GM12878 (cell line): ENCODE measurements at regions not wholly inside any gene's neighbourhood (a gene's known extent, or its start where the extent isn't known, plus 50 kb on each side); places are given as distances from the start of the nearest gene placed in this dataset.

Experiments
- ATAC-seq: fragments of 200-7000 bp; cut with Tn5 transposase; 3 replicates; pipeline ENCODE4 v1.9.1; 2020; ENCODE audit warnings: mild to moderate bottlenecking, moderate library complexity
- BruUV-seq: library from RNA; stranded (reverse); fragments of 400-500 nt; replicated peaks from 2 replicates; lab custom pipeline; 2021; lab: Mats Ljungman, UMichigan
- CTCF ChIA-PET: fragments of 300-600 bp; sonication (Branson Sonifier 250); formaldehyde crosslinking; extraction: SDS; loops from one replicate; lab custom pipeline; 2021; ENCODE audit warnings: inconsistent platforms; lab: Yijun Ruan, JAX
- POLR2A ChIA-PET: fragments of 350-600 bp; formaldehyde crosslinking; extraction: SDS; loops from one replicate; lab custom pipeline; 2021; ENCODE audit warnings: inconsistent platforms; lab: Charles Lee
- RAD21 ChIA-PET: fragments of 300-600 bp; sonication (Branson Sonifier 250); formaldehyde crosslinking; loops from one replicate; lab custom pipeline; 2023; ENCODE audit warnings: antibody characterized with exemption; ENCODE audit not compliant: unreplicated experiment; lab: Charles Lee
- SMC1A ChIA-PET: fragments of 300-600 bp; sonication (Branson Sonifier 250); formaldehyde crosslinking; loops from one replicate; lab custom pipeline; 2023; ENCODE audit not compliant: unreplicated experiment, uncharacterized antibody; lab: Charles Lee
- DNase-seq: peaks from one replicate; pipeline ENCODE4 v3.0.0-alpha.2; 2011; ENCODE audit warnings: low read depth, low spot score
- FAIRE-seq: peaks from 3 replicates; lab custom pipeline; 2011; peaks lifted over from hg19 to GRCh38; lab: Jason Lieb, UNC
- H2AFZ ChIP-seq: 2 replicates; pipeline ENCODE4 v1.6.0; 2011; ENCODE audit warnings: low read depth, low read length, control low read depth; ENCODE audit not compliant: control insufficient read depth
- H3K27ac ChIP-seq: 2 replicates; pipeline ENCODE4 v1.5.1; 2011; ENCODE audit warnings: control low read depth; ENCODE audit not compliant: control insufficient read depth, insufficient read depth
- H3K27me3 ChIP-seq, 2 experiments: replicated peaks in 1 of 2; 2 replicates each; pipeline versions ENCODE4 v1.6.0 to v1.6.1; 2011; ENCODE audit warnings: low read length in 1 of 2; ENCODE audit not compliant: control insufficient read depth in 2 of 2, insufficient read depth in 2 of 2
- H3K36me3 ChIP-seq, 2 experiments: 2 replicates each; pipeline ENCODE4 v1.5.1; 2011; ENCODE audit warnings: low read length in 1 of 2; ENCODE audit not compliant: control insufficient read depth in 2 of 2, insufficient read depth in 2 of 2
- H3K4me1 ChIP-seq: 2 replicates; pipeline ENCODE4 v1.6.1; 2011; ENCODE audit warnings: mild to moderate bottlenecking, low read length, moderate library complexity, mixed read lengths; ENCODE audit not compliant: control insufficient read depth, insufficient read depth
- H3K4me2 ChIP-seq: 2 replicates; pipeline ENCODE4 v1.6.0; 2011; ENCODE audit warnings: control low read depth; ENCODE audit not compliant: control insufficient read depth, insufficient read depth
- H3K4me3 ChIP-seq: fragments of 200-600 bp; sonication (generic); 2 replicates; pipeline ENCODE4 v1.5.1; 2016
- H3K79me2 ChIP-seq: 2 replicates; pipeline ENCODE4 v1.6.0; 2011; ENCODE audit warnings: low read length; ENCODE audit not compliant: control insufficient read depth, insufficient read depth
- H3K9ac ChIP-seq: 2 replicates; pipeline ENCODE4 v1.8.0; 2011; ENCODE audit warnings: low read length, control low read depth, mixed read lengths; ENCODE audit not compliant: control insufficient read depth, insufficient read depth
- H3K9me3 ChIP-seq: replicated peaks from 3 replicates; pipeline ENCODE4 v1.5.1; 2011; ENCODE audit warnings: mild to moderate bottlenecking, low read length; ENCODE audit not compliant: control insufficient read depth, insufficient read depth
- H4K20me1 ChIP-seq: 2 replicates; pipeline ENCODE4 v1.6.0; 2011; ENCODE audit not compliant: control insufficient read depth, insufficient read depth
- HDGF ChIP-seq: fragments of 450-650 bp; IDR thresholded peaks from 2 replicates; pipeline ENCODE4 v1.6.1; 2016; ENCODE audit warnings: antibody characterized with exemption
- IRF4 ChIP-seq: IDR thresholded peaks from 2 replicates; pipeline ENCODE4 v1.6.1; 2011; ENCODE audit warnings: low read depth, low read length
- MEF2A ChIP-seq: IDR thresholded peaks from 2 replicates; pipeline ENCODE4 v1.6.1; 2011; ENCODE audit warnings: low read depth, mild to moderate bottlenecking, low read length, moderate library complexity; ENCODE audit not compliant: insufficient read depth
- MYB ChIP-seq: fragments of 150-350 bp; IDR thresholded peaks from 2 replicates; pipeline ENCODE4 v1.6.1; 2014; ENCODE audit warnings: mild to moderate bottlenecking, low read depth, low read length, borderline replicate concordance
- NFXL1 ChIP-seq: fragments of 450-650 bp; IDR thresholded peaks from 2 replicates; pipeline ENCODE4 v1.6.1; 2017; ENCODE audit warnings: antibody characterized with exemption, mild to moderate bottlenecking, borderline replicate concordance
- POLR2A ChIP-seq: IDR thresholded peaks from 2 replicates; pipeline ENCODE4 v1.6.1; 2011; ENCODE audit warnings: low read depth, mild to moderate bottlenecking, low read length
- SIX5 ChIP-seq: IDR thresholded peaks from 2 replicates; pipeline ENCODE4 v1.6.1; 2011; ENCODE audit warnings: mild to moderate bottlenecking, low read depth, low read length, moderate library complexity; ENCODE audit not compliant: severe bottlenecking
- SMARCA5 ChIP-seq: fragments of 450-650 bp; IDR thresholded peaks from 2 replicates; pipeline ENCODE4 v1.6.1; 2017; ENCODE audit warnings: mild to moderate bottlenecking
- SUZ12 ChIP-seq: fragments of 200-600 bp; sonication (generic); IDR thresholded peaks from one replicate; pipeline ENCODE4 v1.6.1; 2018; ENCODE audit warnings: antibody characterized with exemption, mild to moderate bottlenecking; ENCODE audit not compliant: unreplicated experiment
- TBL1XR1 ChIP-seq: IDR thresholded peaks from 2 replicates; pipeline ENCODE4 v1.6.1; 2012; ENCODE audit warnings: low read depth, low read length, improper control_type of control experiment
- WGBS: methylation state at CpG from one replicate; pipeline ENCODE4 v1.1.6; 2016; ENCODE audit warnings: low lambda C conversion rate; ENCODE audit not compliant: insufficient replicate concordance, insufficient coverage; ENCODE audit errors: missing lambda C conversion rate; 5-methylcytosine and 5-hydroxymethylcytosine counted together
- in situ Hi-C: fragments of 300-500 bp; cut with MboI; formaldehyde crosslinking; loops from 9 replicates; pipeline ENCODE4 v1.14.3; 2018; ENCODE audit warnings: mixed read lengths
- intact Hi-C: fragments of 100-400 bp; cut with micrococcal nuclease; formaldehyde crosslinking; loops from one replicate; pipeline ENCODE4 v1.14.2; 2022; ENCODE audit not compliant: unreplicated experiment
- TF ChIP-seq, protein P1 (sequence below): fragments of 450-650 bp; IDR thresholded peaks from 2 replicates; pipeline ENCODE4 v1.6.1; 2017; ENCODE audit warnings: mild to moderate bottlenecking, moderate library complexity
- TF ChIP-seq, protein P2 (sequence below): IDR thresholded peaks from 2 replicates; pipeline ENCODE4 v1.6.1; 2012; ENCODE audit warnings: low read length, inconsistent platforms
- TF ChIP-seq, protein P3 (sequence below): IDR thresholded peaks from 2 replicates; pipeline ENCODE4 v1.6.1; 2012; ENCODE audit warnings: mild to moderate bottlenecking, low read depth, low read length

DNA sequence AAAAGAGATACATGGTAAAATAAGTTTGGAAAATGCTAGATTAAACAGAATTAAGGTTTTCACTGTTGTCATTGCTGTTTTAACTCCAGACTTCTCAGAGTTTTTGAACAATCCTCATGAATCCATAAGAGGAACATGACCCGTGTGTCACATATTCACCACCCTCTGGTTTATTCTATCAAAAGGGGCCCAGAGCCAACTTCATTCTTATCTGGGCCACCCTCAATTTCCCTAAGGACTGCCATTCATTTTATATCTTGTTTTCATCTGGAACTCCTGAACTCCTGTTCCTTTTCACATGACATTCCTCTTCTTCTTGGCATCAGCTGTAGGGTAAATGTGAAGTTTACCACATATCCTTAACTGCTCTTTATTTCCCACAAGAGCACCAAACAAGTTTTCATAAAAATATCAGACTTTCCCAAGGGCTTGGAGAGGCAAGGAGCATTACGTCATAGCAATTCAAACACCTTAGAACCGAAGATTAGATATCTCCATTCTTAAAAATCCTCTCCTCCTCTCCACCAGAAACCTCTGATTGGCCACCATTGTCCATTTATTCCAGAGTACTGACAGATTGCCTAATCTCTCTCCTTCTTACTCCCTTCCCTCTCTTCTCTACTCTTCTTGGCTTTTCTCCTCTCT, 225.2 kb downstream of the SEC23A start (continued):
- TF ChIP-seq SMARCA5: no peak

DNA sequence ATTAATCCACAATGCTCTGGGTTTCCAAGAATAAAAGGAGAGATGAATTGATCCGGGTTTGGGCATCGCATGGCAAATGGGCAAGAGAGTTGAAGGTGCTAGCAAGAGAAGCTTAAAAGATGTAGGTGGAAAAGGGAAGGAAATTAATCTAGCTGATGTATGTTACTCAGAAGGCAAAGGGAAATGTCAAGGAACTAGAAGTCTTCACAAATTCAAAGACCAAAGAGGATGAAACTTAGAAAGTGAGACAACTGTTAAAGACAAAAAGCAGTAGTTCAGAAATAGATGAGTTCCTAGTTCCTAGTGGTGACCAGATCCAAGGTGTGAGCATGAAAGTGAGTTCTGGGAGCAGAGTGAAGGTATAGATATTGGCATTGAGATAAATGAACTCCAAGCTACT, 228.3 kb downstream of the SEC23A start:
- H3K27me3 ChIP-seq: peaks cover 0 to 2% of the 10 kb centered on the region in 2 experiments; a peak in 1 of 4 replicates
- no peak overlapping the region for H3K27ac ChIP-seq
- DNase-seq (no peak), FAIRE-seq (no peak), ATAC-seq (no peak)
- ChIA-PET CTCF (no interaction called here), POLR2A (no interaction called here), SMC1A (no interaction called here), RAD21 (no interaction called here)
- H3K36me3 ChIP-seq: no peaks in the 10 kb centered on the region
- no peak overlapping the region for H3K4me2 ChIP-seq
- H4K20me1 ChIP-seq: no peaks in the 10 kb centered on the region
- no peak overlapping the region for H2AFZ ChIP-seq
- no peaks in the 10 kb centered on the region for H3K79me2 ChIP-seq
- H3K4me1 ChIP-seq: no peaks in the 10 kb centered on the region
- TF ChIP-seq HDGF (no peak), MEF2A (no peak), MYB (no peak), IRF4 (no peak), NFXL1 (no peak), SIX5 (no peak), POLR2A (no peak), TBL1XR1 (no peak), SUZ12 (no peak)
- TF ChIP-seq, protein P1, sequence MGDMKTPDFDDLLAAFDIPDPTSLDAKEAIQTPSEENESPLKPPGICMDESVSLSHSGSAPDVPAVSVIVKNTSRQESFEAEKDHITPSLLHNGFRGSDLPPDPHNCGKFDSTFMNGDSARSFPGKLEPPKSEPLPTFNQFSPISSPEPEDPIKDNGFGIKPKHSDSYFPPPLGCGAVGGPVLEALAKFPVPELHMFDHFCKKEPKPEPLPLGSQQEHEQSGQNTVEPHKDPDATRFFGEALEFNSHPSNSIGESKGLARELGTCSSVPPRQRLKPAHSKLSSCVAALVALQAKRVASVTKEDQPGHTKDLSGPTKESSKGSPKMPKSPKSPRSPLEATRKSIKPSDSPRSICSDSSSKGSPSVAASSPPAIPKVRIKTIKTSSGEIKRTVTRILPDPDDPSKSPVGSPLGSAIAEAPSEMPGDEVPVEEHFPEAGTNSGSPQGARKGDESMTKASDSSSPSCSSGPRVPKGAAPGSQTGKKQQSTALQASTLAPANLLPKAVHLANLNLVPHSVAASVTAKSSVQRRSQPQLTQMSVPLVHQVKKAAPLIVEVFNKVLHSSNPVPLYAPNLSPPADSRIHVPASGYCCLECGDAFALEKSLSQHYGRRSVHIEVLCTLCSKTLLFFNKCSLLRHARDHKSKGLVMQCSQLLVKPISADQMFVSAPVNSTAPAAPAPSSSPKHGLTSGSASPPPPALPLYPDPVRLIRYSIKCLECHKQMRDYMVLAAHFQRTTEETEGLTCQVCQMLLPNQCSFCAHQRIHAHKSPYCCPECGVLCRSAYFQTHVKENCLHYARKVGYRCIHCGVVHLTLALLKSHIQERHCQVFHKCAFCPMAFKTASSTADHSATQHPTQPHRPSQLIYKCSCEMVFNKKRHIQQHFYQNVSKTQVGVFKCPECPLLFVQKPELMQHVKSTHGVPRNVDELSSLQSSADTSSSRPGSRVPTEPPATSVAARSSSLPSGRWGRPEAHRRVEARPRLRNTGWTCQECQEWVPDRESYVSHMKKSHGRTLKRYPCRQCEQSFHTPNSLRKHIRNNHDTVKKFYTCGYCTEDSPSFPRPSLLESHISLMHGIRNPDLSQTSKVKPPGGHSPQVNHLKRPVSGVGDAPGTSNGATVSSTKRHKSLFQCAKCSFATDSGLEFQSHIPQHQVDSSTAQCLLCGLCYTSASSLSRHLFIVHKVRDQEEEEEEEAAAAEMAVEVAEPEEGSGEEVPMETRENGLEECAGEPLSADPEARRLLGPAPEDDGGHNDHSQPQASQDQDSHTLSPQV: no peak
- TF ChIP-seq, protein P2, sequence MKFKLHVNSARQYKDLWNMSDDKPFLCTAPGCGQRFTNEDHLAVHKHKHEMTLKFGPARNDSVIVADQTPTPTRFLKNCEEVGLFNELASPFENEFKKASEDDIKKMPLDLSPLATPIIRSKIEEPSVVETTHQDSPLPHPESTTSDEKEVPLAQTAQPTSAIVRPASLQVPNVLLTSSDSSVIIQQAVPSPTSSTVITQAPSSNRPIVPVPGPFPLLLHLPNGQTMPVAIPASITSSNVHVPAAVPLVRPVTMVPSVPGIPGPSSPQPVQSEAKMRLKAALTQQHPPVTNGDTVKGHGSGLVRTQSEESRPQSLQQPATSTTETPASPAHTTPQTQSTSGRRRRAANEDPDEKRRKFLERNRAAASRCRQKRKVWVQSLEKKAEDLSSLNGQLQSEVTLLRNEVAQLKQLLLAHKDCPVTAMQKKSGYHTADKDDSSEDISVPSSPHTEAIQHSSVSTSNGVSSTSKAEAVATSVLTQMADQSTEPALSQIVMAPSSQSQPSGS: no peak
- TF ChIP-seq, protein P3, sequence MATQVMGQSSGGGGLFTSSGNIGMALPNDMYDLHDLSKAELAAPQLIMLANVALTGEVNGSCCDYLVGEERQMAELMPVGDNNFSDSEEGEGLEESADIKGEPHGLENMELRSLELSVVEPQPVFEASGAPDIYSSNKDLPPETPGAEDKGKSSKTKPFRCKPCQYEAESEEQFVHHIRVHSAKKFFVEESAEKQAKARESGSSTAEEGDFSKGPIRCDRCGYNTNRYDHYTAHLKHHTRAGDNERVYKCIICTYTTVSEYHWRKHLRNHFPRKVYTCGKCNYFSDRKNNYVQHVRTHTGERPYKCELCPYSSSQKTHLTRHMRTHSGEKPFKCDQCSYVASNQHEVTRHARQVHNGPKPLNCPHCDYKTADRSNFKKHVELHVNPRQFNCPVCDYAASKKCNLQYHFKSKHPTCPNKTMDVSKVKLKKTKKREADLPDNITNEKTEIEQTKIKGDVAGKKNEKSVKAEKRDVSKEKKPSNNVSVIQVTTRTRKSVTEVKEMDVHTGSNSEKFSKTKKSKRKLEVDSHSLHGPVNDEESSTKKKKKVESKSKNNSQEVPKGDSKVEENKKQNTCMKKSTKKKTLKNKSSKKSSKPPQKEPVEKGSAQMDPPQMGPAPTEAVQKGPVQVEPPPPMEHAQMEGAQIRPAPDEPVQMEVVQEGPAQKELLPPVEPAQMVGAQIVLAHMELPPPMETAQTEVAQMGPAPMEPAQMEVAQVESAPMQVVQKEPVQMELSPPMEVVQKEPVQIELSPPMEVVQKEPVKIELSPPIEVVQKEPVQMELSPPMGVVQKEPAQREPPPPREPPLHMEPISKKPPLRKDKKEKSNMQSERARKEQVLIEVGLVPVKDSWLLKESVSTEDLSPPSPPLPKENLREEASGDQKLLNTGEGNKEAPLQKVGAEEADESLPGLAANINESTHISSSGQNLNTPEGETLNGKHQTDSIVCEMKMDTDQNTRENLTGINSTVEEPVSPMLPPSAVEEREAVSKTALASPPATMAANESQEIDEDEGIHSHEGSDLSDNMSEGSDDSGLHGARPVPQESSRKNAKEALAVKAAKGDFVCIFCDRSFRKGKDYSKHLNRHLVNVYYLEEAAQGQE: no peak
- intact Hi-C loops: no loop called here
- in situ Hi-C loops: no loop called here
- 83% methylated on average over 2 of the region's 2 CpGs for WGBS
- BruUV-seq: no TSS peak
- no peak overlapping the region for H3K9ac ChIP-seq
- no peak overlapping the region for H3K4me3 ChIP-seq
- no peaks in the 10 kb centered on the region for H3K9me3 ChIP-seq
